Esophagus squamous epithelium (tissue), 4 donors: ENCODE measurements at regions not wholly inside any gene's neighbourhood (a gene's known extent, or its start where the extent isn't known, plus 50 kb on each side); places are given as distances from the start of the nearest gene placed in this dataset.

Experiments
- CTCF ChIP-seq, 6 experiments: fragments of 450-650 bp in 4 of 6; fragments of 200-600 bp in 2 of 6; sonication (generic) in 2 of 6; IDR thresholded peaks; one replicate each; pipeline ENCODE4 v1.5.1; 2016 to 2019; ENCODE audit warnings: antibody characterized with exemption in 6 of 6, mild to moderate bottlenecking in 4 of 6, moderate library complexity in 4 of 6
- POLR2A ChIP-seq, 4 donors: fragments of 450-650 bp; IDR thresholded peaks; one replicate each; pipeline ENCODE4 v1.6.1; 2017; ENCODE audit warnings: antibody characterized with exemption in 4 of 4, mild to moderate bottlenecking in 4 of 4, moderate library complexity in 3 of 4

GRCh38 chr5:28117691-28118090 is 1079.3 kb upstream of the CDH9 start:
- TF ChIP-seq CTCF (IDR thresholded peaks at IDR 0.05) (no peak), POLR2A (IDR thresholded peaks at IDR 0.05) (no peak)
